Left ventricle myocardium inferior (tissue), 1 donor: ENCODE measurements at regions not wholly inside any gene's neighbourhood (a gene's known extent, or its start where the extent isn't known, plus 50 kb on each side); places are given as distances from the start of the nearest gene placed in this dataset.

Experiments used
- DNase-seq: peaks from one replicate; pipeline ENCODE4 v3.0.0-alpha.2; 2020
- H3K27ac ChIP-seq: fragments of 200-600 bp; replicated peaks from 2 replicates; pipeline ENCODE4 v1.8.0; 2021
- H3K27me3 ChIP-seq: fragments of 200-600 bp; 2 replicates; pipeline ENCODE4 v1.8.0; 2021; ENCODE audit warnings: low read depth
- H3K36me3 ChIP-seq: fragments of 200-600 bp; 2 replicates; pipeline ENCODE4 v1.8.0; 2021
- H3K4me1 ChIP-seq: fragments of 200-600 bp; 2 replicates; pipeline ENCODE4 v1.8.0; 2021
- H3K4me3 ChIP-seq: fragments of 200-600 bp; 2 replicates; pipeline ENCODE4 v1.8.0; 2021; ENCODE audit warnings: mild to moderate bottlenecking, moderate library complexity
- H3K9me3 ChIP-seq: fragments of 200-600 bp; replicated peaks from 2 replicates; pipeline ENCODE4 v1.8.0; 2021
- intact Hi-C: fragments of 100-400 bp; cut with micrococcal nuclease; formaldehyde crosslinking; loops from one replicate; pipeline ENCODE4 v1.11.0; 2022
- TF ChIP-seq, protein P1 (sequence below): fragments of 200-600 bp; IDR thresholded peaks from 2 replicates; pipeline ENCODE4 v1.8.0; 2021; ENCODE audit warnings: antibody characterized with exemption, mild to moderate bottlenecking, borderline replicate concordance
- donor health status: DM: no; HTN: yes; CAD: no; lungs with severe emphysema.

DNA sequence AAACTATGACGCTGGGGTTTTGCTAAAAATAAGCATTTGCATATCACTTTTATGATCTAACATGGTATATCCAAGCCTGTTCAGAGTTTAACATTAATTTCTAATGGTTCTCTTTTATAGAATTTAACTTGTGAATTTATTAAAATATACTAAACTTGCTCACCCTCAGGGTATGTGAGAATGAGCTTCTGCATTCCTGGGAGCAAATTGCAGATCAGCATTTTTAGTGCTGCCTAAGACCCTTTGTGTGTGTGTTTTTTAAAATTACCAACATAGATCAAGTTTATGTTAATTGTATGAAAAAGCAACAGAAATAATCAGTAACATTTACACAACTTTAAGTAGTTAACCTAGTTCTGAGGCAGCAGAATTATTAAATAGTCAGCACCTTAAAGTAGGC, 218.0 kb upstream of the AGA start:
- intact Hi-C loops = no loop called here
- peaks cover 12% of the 10 kb centered on the region for H3K9me3 ChIP-seq
- H3K4me1 ChIP-seq = no peaks in the 10 kb centered on the region
- no peaks in the 10 kb centered on the region for H3K36me3 ChIP-seq
- H3K4me3 ChIP-seq = no peak overlapping the region
- no peak overlapping the region for H3K27ac ChIP-seq
- no peak for DNase-seq
- no peaks in the 10 kb centered on the region for H3K27me3 ChIP-seq
- TF ChIP-seq, protein P1, sequence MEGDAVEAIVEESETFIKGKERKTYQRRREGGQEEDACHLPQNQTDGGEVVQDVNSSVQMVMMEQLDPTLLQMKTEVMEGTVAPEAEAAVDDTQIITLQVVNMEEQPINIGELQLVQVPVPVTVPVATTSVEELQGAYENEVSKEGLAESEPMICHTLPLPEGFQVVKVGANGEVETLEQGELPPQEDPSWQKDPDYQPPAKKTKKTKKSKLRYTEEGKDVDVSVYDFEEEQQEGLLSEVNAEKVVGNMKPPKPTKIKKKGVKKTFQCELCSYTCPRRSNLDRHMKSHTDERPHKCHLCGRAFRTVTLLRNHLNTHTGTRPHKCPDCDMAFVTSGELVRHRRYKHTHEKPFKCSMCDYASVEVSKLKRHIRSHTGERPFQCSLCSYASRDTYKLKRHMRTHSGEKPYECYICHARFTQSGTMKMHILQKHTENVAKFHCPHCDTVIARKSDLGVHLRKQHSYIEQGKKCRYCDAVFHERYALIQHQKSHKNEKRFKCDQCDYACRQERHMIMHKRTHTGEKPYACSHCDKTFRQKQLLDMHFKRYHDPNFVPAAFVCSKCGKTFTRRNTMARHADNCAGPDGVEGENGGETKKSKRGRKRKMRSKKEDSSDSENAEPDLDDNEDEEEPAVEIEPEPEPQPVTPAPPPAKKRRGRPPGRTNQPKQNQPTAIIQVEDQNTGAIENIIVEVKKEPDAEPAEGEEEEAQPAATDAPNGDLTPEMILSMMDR = no peak

DNA sequence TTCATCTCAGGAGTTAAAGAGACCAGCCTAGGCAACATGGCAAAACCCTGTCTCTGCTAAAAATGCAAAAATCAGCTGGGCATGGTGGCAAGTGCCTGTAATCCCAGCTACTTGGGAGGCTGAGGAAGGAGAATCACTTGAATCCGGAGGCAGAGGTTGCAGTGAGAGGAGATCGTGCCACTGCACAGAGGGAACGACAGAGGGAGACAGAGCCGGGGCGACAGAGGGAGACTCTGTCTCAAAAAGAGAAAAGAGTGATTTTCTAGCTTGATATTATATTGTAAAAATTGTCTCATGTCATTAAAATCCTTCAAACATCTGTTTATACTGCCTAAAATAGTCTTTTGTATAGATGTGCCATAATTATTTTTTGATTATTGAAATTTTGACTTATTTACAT, 225.4 kb upstream of the AGA start:
- Histone ChIP-seq H3K27ac (no peak overlapping the region), H3K36me3 (no peaks in the 10 kb centered on the region), H3K9me3 (peaks cover 3% of the 10 kb centered on the region), H3K4me3 (no peak overlapping the region), H3K4me1 (no peaks in the 10 kb centered on the region), H3K27me3 (no peaks in the 10 kb centered on the region)
- TF ChIP-seq, protein P1 = peak; percentile 54
- intact Hi-C loops = no loop called here
- DNase-seq = no peak

DNA sequence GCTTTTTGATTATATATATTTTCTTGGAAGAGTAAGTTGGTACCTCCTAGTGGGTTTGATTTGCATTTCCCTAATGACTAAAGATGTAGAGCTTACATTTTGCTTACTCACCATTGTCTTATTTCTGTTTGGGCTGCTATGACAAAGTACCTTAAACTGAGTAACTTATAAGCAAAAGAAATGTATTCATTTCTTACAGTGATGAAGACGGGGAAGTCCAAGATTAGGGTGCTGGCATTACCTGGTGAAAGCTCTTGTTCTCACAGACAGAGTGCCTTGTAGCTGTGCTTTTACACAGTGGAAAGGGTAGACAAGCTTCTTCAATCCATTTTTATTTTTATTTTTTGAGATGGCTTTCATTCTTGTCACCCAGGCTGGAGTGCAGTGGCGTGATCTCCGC, 229.2 kb upstream of the AGA start:
- H3K27me3 ChIP-seq = no peaks in the 10 kb centered on the region
- intact Hi-C loops = no loop called here
- H3K27ac ChIP-seq = no peak overlapping the region
- H3K4me3 ChIP-seq = no peak overlapping the region
- H3K9me3 ChIP-seq = no peaks in the 10 kb centered on the region
- no peaks in the 10 kb centered on the region for H3K4me1 ChIP-seq
- TF ChIP-seq, protein P1 = no peak
- DNase-seq = no peak
- H3K36me3 ChIP-seq = no peaks in the 10 kb centered on the region

DNA sequence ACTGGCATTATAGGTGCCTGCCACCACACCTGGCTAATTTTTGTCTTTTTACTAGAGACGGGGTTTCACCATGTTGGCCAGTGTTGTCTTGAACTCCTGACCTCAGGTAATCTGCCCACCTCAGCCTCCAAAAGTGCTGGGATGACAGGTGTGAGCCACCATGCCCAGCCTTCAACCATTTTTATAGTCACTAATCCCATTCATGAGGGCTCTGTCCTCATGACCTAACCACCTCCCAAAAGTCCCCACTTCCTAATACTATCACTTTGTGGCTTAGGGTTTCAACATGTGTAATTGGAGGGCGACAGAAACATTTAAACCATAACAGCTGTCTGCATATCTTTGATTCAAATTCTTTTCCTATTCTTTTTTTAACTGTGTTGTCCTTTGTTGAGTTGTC, 229.6 kb upstream of the AGA start:
- intact Hi-C loops = no loop called here
- no peak overlapping the region for H3K4me3 ChIP-seq
- DNase-seq = no peak

DNA sequence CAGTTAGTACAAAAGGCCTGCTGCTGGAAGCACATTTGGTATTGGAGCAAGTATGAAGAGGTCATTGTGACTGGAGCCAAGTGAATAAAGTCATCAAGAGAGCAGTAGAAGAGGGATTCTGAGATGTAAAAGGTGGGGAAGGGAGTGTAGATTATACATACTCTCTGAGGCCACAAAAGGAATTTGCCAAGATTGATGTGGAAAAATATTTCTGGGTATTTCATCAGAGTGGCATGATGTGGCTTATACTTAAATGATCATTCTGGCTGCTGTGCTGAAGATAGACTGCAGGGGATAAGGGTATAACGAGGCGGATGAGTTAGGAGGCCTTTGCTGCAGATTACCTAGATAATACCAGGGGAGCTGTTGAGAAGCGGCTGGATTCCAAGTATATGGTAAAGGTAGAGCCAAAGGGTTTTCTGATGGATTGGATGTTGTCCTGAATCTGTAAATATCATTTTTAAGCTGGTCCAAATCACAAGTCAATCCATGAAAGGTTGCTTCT, 231.8 kb upstream of the AGA start:
- no peak for DNase-seq
- Histone ChIP-seq H3K27ac (no peak overlapping the region), H3K4me3 (no peak overlapping the region), H3K4me1 (no peaks in the 10 kb centered on the region), H3K27me3 (no peaks in the 10 kb centered on the region), H3K9me3 (no peaks in the 10 kb centered on the region), H3K36me3 (no peaks in the 10 kb centered on the region)
- intact Hi-C loops = no loop called here
- TF ChIP-seq, protein P1 = no peak

More for the DNA sequence above, 229.6 kb upstream of the AGA start:
- TF ChIP-seq, protein P1 = no peak
- H3K27ac ChIP-seq = no peak overlapping the region
- no peaks in the 10 kb centered on the region for H3K27me3 ChIP-seq
- H3K4me1 ChIP-seq = no peaks in the 10 kb centered on the region
- H3K36me3 ChIP-seq = no peaks in the 10 kb centered on the region
- no peaks in the 10 kb centered on the region for H3K9me3 ChIP-seq

DNA sequence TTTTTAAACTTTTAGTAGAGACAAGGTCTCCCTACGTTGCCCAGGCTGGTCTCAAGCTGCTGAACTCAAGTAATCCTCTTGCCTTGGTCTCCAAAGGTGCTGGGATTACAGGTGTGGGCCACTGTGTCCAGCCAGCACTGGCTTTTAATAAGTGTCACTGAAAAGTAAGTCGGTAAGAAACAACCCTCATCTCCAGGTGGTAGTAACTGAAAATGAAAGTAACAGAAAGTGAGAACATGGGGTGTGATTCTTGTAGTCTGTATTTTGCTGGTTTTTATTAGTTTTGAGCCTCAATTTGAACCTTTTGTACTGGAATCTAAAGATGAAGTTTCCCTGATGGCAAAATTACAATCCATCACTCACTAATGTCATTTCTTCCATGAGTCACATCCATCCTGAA, 238.1 kb upstream of the AGA start:
- Histone ChIP-seq H3K36me3 (no peaks in the 10 kb centered on the region), H3K27me3 (no peaks in the 10 kb centered on the region), H3K27ac (no peak overlapping the region), H3K4me3 (no peak overlapping the region), H3K4me1 (no peaks in the 10 kb centered on the region), H3K9me3 (no peaks in the 10 kb centered on the region)
- TF ChIP-seq, protein P1 = no peak
- DNase-seq = no peak
- intact Hi-C loops = no loop called here
